Nephron (organoid): ENCODE measurements at regions not wholly inside any gene's neighbourhood (a gene's known extent, or its start where the extent isn't known, plus 50 kb on each side); places are given as distances from the start of the nearest gene placed in this dataset.
A peak's percentile ranks its signal among the peaks of the same experiment; 100 is the strongest.

ENCODE experiments used
- H3K27ac Mint-ChIP-seq, 3 experiments: 2 replicates each; pipeline ENCODE4 v1.8.0; 2020; ENCODE audit warnings: mixed read lengths in 3 of 3, mild to moderate bottlenecking in 2 of 3, moderate library complexity in 1 of 3
- H3K27me3 Mint-ChIP-seq: 2 replicates; pipeline ENCODE4 v1.8.0; 2021; ENCODE audit warnings: low read depth, mild to moderate bottlenecking, moderate library complexity, mixed read lengths
- H3K36me3 Mint-ChIP-seq: 2 replicates; pipeline ENCODE4 v1.8.0; 2020; ENCODE audit warnings: low read depth, mixed read lengths
- H3K4me1 Mint-ChIP-seq: 2 replicates; pipeline ENCODE4 v1.8.0; 2020; ENCODE audit warnings: mixed read lengths
- H3K4me3 Mint-ChIP-seq, 3 experiments: 2 replicates each; pipeline ENCODE4 v1.8.0; 2020; ENCODE audit warnings: mild to moderate bottlenecking in 3 of 3, mixed read lengths in 3 of 3, moderate library complexity in 2 of 3
- H3K9me3 Mint-ChIP-seq: 2 replicates; pipeline ENCODE4 v1.8.0; 2020; ENCODE audit warnings: mixed read lengths
- TF ChIP-seq, protein P1 (sequence below), 3 experiments: fragments of 200-600 bp; sonication (generic); IDR thresholded peaks; one replicate each; pipeline ENCODE4 v1.5.0; 2021; ENCODE audit warnings: antibody characterized with exemption in 3 of 3; ENCODE audit not compliant: unreplicated experiment in 3 of 3

DNA sequence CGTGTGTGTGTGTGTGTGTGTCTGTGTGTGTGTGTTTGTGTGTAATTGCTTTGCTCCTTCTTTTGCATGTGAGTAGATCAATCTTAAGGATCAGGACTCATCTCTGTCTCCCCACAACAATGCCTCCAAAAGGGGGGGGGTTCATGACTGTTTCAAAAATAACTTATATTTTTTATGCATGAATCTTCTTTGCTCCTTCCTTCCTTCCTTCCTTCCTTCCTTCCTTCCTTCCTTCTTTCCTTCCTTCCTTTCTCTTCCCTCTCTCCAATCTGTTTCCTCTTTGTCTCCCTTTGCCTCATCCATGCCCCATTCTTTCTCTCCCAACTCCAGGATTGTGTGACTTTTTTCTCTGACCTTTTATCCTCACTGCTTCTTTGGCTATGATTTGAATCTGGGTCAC is 126.4 kb upstream of the OSMR start:
- no peaks in the 10 kb centered on the region for H3K36me3 Mint-ChIP-seq
- H3K27me3 Mint-ChIP-seq = no peaks in the 10 kb centered on the region
- TF ChIP-seq, protein P1, sequence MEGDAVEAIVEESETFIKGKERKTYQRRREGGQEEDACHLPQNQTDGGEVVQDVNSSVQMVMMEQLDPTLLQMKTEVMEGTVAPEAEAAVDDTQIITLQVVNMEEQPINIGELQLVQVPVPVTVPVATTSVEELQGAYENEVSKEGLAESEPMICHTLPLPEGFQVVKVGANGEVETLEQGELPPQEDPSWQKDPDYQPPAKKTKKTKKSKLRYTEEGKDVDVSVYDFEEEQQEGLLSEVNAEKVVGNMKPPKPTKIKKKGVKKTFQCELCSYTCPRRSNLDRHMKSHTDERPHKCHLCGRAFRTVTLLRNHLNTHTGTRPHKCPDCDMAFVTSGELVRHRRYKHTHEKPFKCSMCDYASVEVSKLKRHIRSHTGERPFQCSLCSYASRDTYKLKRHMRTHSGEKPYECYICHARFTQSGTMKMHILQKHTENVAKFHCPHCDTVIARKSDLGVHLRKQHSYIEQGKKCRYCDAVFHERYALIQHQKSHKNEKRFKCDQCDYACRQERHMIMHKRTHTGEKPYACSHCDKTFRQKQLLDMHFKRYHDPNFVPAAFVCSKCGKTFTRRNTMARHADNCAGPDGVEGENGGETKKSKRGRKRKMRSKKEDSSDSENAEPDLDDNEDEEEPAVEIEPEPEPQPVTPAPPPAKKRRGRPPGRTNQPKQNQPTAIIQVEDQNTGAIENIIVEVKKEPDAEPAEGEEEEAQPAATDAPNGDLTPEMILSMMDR (IDR thresholded peaks at IDR 0.05; ENCODE audit: unreplicated experiment in 3 of 3) = no peak
- H3K4me1 Mint-ChIP-seq = peaks cover 26% of the 10 kb centered on the region
- peak overlapping the region in 2 of 3 experiments; percentile 46 to 75 for H3K27ac Mint-ChIP-seq
- H3K9me3 Mint-ChIP-seq = no peaks in the 10 kb centered on the region
- H3K4me3 Mint-ChIP-seq = no peak overlapping the region

DNA sequence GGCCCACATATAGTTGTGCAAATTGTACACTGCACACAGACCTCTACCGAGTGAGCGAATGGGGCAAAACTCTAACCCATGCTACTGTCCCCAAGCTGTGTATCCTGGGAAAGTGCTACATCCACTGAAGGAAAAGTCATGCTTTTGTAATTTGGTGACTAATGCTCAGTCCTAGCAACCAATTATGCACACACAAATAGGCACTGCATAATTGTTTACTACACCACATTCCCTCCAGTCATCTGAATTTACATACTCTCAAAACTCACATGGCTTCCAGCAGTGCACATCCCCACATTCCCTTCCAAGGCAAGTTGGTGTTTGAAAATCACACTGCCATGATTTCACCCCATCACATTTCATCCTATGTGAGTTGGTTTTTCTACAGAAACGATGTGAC is 125.9 kb upstream of the OSMR start:
- H3K36me3 Mint-ChIP-seq = no peaks in the 10 kb centered on the region
- H3K27ac Mint-ChIP-seq = no peak overlapping the region
- no peaks in the 10 kb centered on the region for H3K9me3 Mint-ChIP-seq
- H3K27me3 Mint-ChIP-seq = no peaks in the 10 kb centered on the region
- H3K4me1 Mint-ChIP-seq = peaks cover 21% of the 10 kb centered on the region
- no peak overlapping the region for H3K4me3 Mint-ChIP-seq
- TF ChIP-seq, protein P1 (IDR thresholded peaks at IDR 0.05; ENCODE audit: unreplicated experiment in 3 of 3) = no peak

DNA sequence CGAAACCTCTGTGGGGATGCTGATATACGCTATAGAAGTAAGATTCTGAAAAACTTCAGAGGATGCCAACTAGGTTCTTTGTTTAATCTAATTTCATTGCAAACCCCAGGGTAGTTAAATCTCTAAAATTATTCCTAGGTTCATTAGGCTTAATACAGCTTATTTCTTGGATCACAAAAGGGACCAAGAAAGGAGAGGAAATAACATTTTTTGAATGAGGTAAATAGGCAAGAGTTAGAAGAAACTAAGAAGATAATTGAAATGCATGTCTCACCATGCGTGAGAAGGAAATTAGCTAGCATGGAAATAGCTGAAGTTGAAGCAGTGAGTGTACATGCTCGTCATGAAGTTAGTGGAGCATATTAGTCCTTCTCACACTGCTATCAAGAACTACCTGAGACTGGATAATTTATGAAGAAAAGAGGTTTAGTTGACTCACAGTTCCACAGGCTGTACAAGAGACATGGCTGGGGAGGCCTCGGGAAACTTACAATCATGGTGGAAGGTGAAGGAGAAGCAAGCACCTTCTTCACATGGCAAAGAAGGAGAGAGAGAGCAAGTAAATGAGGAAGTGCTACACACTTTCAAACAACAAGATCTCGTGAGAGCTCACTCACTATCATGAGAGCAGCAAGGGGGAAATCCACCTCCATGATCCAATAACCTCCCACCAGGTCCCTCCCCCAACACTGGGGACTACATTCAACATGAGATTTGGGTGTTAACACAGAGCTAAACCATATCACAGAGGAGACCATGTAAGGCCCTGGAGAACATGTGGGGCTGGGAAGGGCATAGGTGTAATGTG is 125.1 kb upstream of the OSMR start:
- H3K9me3 Mint-ChIP-seq = no peaks in the 10 kb centered on the region

DNA sequence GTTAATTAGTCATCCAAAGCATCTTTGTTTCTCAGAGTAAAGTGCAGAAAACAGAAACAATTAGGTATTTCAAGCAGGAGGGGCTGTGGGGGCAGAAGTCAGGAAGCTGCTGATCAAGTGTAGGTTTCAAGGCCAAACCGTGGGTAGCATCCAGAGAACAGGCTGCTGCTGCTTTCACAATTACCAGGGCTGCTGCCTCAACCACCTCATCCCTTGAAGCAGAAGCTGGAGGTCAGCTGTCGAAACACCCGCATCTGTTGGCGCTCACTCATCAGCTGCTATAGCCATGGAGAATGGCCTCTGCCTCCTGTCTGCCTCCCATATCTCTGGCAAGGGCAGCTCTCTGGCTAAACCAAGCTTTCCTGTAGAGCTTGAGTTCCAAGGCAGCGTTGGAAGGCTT is 122.9 kb upstream of the OSMR start:
- Mint-ChIP-seq H3K4me3 (no peak overlapping the region), H3K4me1 (peaks cover 17% of the 10 kb centered on the region), H3K27ac (no peak overlapping the region), H3K27me3 (no peaks in the 10 kb centered on the region), H3K36me3 (no peaks in the 10 kb centered on the region), H3K9me3 (no peaks in the 10 kb centered on the region)
- TF ChIP-seq, protein P1 (IDR thresholded peaks at IDR 0.05; ENCODE audit: unreplicated experiment in 3 of 3) = no peak

More for the DNA sequence above, 125.1 kb upstream of the OSMR start:
- Mint-ChIP-seq H3K4me1 (peaks cover 18% of the 10 kb centered on the region), H3K27me3 (no peaks in the 10 kb centered on the region), H3K27ac (peak overlapping the region in 1 of 3 experiments; percentile 27), H3K36me3 (no peaks in the 10 kb centered on the region), H3K4me3 (no peak overlapping the region)
- TF ChIP-seq, protein P1 (IDR thresholded peaks at IDR 0.05; ENCODE audit: unreplicated experiment in 3 of 3) = no peak

DNA sequence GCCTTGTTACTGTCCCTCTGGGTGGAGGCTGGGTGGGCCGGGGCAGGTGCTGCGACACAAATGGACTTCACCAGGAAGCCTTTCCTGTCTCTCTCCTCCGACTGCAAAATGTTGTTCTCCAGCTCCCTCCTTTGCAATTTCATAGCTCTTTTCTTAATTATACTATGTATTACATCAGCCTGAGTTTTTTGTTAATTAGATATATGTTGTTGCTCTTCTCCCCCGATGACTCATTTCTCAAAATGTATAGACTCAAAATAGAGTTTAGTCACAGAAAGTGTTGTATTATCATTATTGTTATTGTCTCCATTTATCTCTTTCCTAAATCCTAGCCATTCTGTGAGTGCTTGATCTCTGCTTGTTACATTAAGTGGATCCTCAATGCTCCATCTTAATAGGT is 122.4 kb upstream of the OSMR start:
- no peak overlapping the region for H3K27ac Mint-ChIP-seq
- no peaks in the 10 kb centered on the region for H3K36me3 Mint-ChIP-seq
- TF ChIP-seq, protein P1 (IDR thresholded peaks at IDR 0.05; ENCODE audit: unreplicated experiment in 3 of 3) = no peak
- no peak overlapping the region for H3K4me3 Mint-ChIP-seq
- no peaks in the 10 kb centered on the region for H3K27me3 Mint-ChIP-seq
- no peaks in the 10 kb centered on the region for H3K9me3 Mint-ChIP-seq
- H3K4me1 Mint-ChIP-seq = peaks cover 22% of the 10 kb centered on the region
